GM12874 (cell line): ENCODE measurements at regions not wholly inside any gene's neighbourhood (a gene's known extent, or its start where the extent isn't known, plus 50 kb on each side); places are given as distances from the start of the nearest gene placed in this dataset.

Experiments
- CTCF ChIP-seq: IDR thresholded peaks from 2 replicates; pipeline ENCODE4 v1.5.1; 2011; ENCODE audit warnings: low read depth, mild to moderate bottlenecking, control low read depth, low read length, moderate library complexity; ENCODE audit not compliant: insufficient read depth

- TF ChIP-seq CTCF, result no peak
Observed at GRCh38 chr11:134524201-134524600, 112.2 kb upstream of the B3GAT1 start.

- TF ChIP-seq CTCF, result no peak
Observed at GRCh38 chr11:134522782-134523570, 110.9 kb upstream of the B3GAT1 start.

GRCh38 chr11:134521452-134522289, 109.6 kb upstream of the B3GAT1 start:
- TF ChIP-seq CTCF, result no peak

- TF ChIP-seq CTCF, result no peak
Observed at GRCh38 chr11:134521001-134521400, 109.0 kb upstream of the B3GAT1 start.

GRCh38 chr11:134519788-134520187, 107.7 kb upstream of the B3GAT1 start:
- no peak for TF ChIP-seq CTCF

- no peak for TF ChIP-seq CTCF
Observed at GRCh38 chr11:134519390-134519750, 107.3 kb upstream of the B3GAT1 start.

- TF ChIP-seq CTCF, result no peak
Observed at GRCh38 chr11:134518616-134519389, 106.8 kb upstream of the B3GAT1 start.
